HL-60 (cell line): ENCODE measurements at regions not wholly inside any gene's neighbourhood (a gene's known extent, or its start where the extent isn't known, plus 50 kb on each side); places are given as distances from the start of the nearest gene placed in this dataset.

Experiments used
- GABPA ChIP-seq: IDR thresholded peaks from 2 replicates; pipeline ENCODE4 v1.6.1; 2012; ENCODE audit warnings: low read depth
- POLR2AphosphoS5 ChIP-seq: IDR thresholded peaks from 2 replicates; pipeline ENCODE4 v1.6.1; 2012; ENCODE audit warnings: low read depth
- TF ChIP-seq, protein P1 (sequence below): IDR thresholded peaks from one replicate; pipeline ENCODE4 v1.5.1; 2011; ENCODE audit warnings: low read length, control low read depth, inconsistent platforms; ENCODE audit not compliant: insufficient read depth
- TF ChIP-seq, protein P2 (sequence below): IDR thresholded peaks from 2 replicates; pipeline ENCODE4 v1.6.1; 2012; ENCODE audit warnings: low read depth; ENCODE audit not compliant: insufficient replicate concordance

DNA sequence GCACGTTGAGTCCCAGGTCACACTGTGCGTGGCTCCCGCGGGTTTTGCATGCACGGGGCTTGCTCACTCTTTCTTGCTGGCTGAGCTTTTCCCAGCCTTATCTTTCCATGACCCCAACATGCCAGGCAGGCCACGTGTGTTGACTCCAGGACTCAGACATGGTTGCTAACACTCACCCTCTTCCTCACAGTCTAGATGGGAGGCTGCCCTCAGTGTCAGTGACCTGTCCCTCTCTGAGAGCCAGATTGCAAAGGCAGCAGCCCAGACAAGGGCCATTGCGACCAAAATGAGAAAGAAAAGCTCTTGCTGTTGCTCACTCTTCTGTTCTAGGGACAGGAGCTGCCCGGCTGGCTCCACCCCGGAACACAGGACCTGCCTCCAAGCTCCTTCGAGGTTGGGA is 113.7 kb downstream of the TMEM18 start:
- TF ChIP-seq, protein P1, sequence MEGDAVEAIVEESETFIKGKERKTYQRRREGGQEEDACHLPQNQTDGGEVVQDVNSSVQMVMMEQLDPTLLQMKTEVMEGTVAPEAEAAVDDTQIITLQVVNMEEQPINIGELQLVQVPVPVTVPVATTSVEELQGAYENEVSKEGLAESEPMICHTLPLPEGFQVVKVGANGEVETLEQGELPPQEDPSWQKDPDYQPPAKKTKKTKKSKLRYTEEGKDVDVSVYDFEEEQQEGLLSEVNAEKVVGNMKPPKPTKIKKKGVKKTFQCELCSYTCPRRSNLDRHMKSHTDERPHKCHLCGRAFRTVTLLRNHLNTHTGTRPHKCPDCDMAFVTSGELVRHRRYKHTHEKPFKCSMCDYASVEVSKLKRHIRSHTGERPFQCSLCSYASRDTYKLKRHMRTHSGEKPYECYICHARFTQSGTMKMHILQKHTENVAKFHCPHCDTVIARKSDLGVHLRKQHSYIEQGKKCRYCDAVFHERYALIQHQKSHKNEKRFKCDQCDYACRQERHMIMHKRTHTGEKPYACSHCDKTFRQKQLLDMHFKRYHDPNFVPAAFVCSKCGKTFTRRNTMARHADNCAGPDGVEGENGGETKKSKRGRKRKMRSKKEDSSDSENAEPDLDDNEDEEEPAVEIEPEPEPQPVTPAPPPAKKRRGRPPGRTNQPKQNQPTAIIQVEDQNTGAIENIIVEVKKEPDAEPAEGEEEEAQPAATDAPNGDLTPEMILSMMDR = no peak
- TF ChIP-seq GABPA = no peak
- no peak for TF ChIP-seq POLR2AphosphoS5
- TF ChIP-seq, protein P2, sequence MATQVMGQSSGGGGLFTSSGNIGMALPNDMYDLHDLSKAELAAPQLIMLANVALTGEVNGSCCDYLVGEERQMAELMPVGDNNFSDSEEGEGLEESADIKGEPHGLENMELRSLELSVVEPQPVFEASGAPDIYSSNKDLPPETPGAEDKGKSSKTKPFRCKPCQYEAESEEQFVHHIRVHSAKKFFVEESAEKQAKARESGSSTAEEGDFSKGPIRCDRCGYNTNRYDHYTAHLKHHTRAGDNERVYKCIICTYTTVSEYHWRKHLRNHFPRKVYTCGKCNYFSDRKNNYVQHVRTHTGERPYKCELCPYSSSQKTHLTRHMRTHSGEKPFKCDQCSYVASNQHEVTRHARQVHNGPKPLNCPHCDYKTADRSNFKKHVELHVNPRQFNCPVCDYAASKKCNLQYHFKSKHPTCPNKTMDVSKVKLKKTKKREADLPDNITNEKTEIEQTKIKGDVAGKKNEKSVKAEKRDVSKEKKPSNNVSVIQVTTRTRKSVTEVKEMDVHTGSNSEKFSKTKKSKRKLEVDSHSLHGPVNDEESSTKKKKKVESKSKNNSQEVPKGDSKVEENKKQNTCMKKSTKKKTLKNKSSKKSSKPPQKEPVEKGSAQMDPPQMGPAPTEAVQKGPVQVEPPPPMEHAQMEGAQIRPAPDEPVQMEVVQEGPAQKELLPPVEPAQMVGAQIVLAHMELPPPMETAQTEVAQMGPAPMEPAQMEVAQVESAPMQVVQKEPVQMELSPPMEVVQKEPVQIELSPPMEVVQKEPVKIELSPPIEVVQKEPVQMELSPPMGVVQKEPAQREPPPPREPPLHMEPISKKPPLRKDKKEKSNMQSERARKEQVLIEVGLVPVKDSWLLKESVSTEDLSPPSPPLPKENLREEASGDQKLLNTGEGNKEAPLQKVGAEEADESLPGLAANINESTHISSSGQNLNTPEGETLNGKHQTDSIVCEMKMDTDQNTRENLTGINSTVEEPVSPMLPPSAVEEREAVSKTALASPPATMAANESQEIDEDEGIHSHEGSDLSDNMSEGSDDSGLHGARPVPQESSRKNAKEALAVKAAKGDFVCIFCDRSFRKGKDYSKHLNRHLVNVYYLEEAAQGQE = no peak
